Loucy (cell line): ENCODE measurements at regions not wholly inside any gene's neighbourhood (a gene's known extent, or its start where the extent isn't known, plus 50 kb on each side); places are given as distances from the start of the nearest gene placed in this dataset.
"Not testable (repeated sequence)": the region's sequence is repeated elsewhere in the genome, so short reads cannot be mapped to it uniquely, and the experiment has no call there.

Source experiments
- CTCF ChIP-seq: fragments of 200-600 bp; sonication (generic); conservative IDR thresholded peaks from 2 replicates; pipeline ENCODE4 v1.5.1; 2014; ENCODE audit warnings: mild to moderate bottlenecking, antibody characterized with exemption, low read length
- EZH2phosphoT487 ChIP-seq: fragments of 200-600 bp; IDR thresholded peaks from 2 replicates; pipeline ENCODE4 v1.6.1; 2018; ENCODE audit warnings: antibody characterized with exemption, mild to moderate bottlenecking, moderate library complexity, borderline replicate concordance

GRCh38 chr4:9008407-9008806 lies 136.8 kb upstream of the HMX1 start:
- TF ChIP-seq CTCF, EZH2phosphoT487: not testable (repeated sequence)
